Breast epithelium (tissue), 4 donors: ENCODE measurements at regions not wholly inside any gene's neighbourhood (a gene's known extent, or its start where the extent isn't known, plus 50 kb on each side); places are given as distances from the start of the nearest gene placed in this dataset.

Experiments
- DNase-seq, 2 donors: peaks; one replicate each; pipeline ENCODE4 v3.0.0-alpha.2; 2019; ENCODE audit warnings: low spot score in 2 of 2
- H3K27ac ChIP-seq, 2 donors: fragments of 200-600 bp; sonication (generic) in 1 of 2; one replicate each; pipeline ENCODE4 v1.5.1; 2016 to 2019; ENCODE audit warnings: mild to moderate bottlenecking in 1 of 2
- H3K27me3 ChIP-seq, 2 donors: fragments of 200-600 bp; sonication (generic) in 1 of 2; one replicate each; pipeline versions ENCODE4 v1.5.1 to v1.6.0; 2017 to 2019; ENCODE audit warnings: control low read depth in 1 of 2, mild to moderate bottlenecking in 1 of 2
- H3K36me3 ChIP-seq: fragments of 200-600 bp; one replicate; pipeline ENCODE4 v1.5.1; 2019
- H3K4me1 ChIP-seq, 2 donors: fragments of 200-600 bp; sonication (generic); one replicate each; pipeline ENCODE4 v1.5.1; 2016 to 2019; ENCODE audit warnings: control low read depth in 1 of 2
- H3K4me3 ChIP-seq, 3 donors: fragments of 200-600 bp; sonication (generic); 1 replicate in 2 of 3; 2 replicates in 1 of 3; pipeline ENCODE4 v1.5.1; 2016 to 2019; ENCODE audit warnings: mild to moderate bottlenecking in 3 of 3, moderate library complexity in 2 of 3
- H3K9me3 ChIP-seq, 2 donors: fragments of 200-600 bp; sonication (generic) in 1 of 2; one replicate each; pipeline ENCODE4 v1.5.1; 2016 to 2019; ENCODE audit warnings: control low read depth in 1 of 2
- POLR2A ChIP-seq: fragments of 450-650 bp; IDR thresholded peaks from one replicate; pipeline ENCODE4 v1.6.1; 2016; ENCODE audit warnings: antibody characterized with exemption, mild to moderate bottlenecking, moderate library complexity
- POLR2AphosphoS5 ChIP-seq, 3 donors: sonication (generic); formaldehyde crosslinking; IDR thresholded peaks; one replicate each; pipeline ENCODE4 v1.6.1; 2017; ENCODE audit warnings: antibody characterized with exemption in 3 of 3
- intact Hi-C: fragments of 100-400 bp; cut with DNase I; formaldehyde crosslinking; loops from one replicate; pipeline ENCODE4 v1.15.1; 2023; ENCODE audit warnings: low total_unique reads
- TF ChIP-seq, protein P1 (sequence below), 3 donors: fragments of 450-650 bp; IDR thresholded peaks; one replicate each; pipeline ENCODE4 v1.5.1; 2016 to 2017; ENCODE audit warnings: antibody characterized with exemption in 3 of 3, mild to moderate bottlenecking in 3 of 3, moderate library complexity in 3 of 3

DNA sequence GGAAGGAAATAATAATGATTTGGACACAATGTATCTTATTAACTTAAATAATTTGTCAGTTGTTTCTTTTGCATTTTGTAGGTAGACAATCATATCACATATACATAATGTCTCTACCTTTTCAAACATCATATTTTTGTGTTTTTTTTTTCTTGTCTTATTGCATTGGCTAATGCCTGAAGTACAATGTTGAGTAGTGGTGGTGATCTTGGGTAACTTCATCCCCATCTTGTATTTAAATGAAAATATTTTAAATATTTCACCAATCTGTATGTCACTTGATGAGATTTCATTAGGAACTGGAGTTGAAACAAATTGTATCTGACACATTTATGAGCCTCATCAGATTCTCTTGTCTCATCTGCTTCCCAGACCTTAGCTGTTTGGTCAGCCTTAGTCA is 109.7 kb upstream of the LHX5 start:
- Histone ChIP-seq H3K9me3 (peaks cover 0 to 7% of the 10 kb centered on the region in 2 donors), H3K27me3 (peaks cover 0 to 51% of the 10 kb centered on the region in 2 donors), H3K4me3 (no peak overlapping the region), H3K36me3 (no peaks in the 10 kb centered on the region), H3K27ac (no peak overlapping the region), H3K4me1 (no peaks in the 10 kb centered on the region)
- intact Hi-C loops = no loop called here
- TF ChIP-seq POLR2AphosphoS5 (IDR thresholded peaks at IDR 0.05) = no peak
- TF ChIP-seq, protein P1, sequence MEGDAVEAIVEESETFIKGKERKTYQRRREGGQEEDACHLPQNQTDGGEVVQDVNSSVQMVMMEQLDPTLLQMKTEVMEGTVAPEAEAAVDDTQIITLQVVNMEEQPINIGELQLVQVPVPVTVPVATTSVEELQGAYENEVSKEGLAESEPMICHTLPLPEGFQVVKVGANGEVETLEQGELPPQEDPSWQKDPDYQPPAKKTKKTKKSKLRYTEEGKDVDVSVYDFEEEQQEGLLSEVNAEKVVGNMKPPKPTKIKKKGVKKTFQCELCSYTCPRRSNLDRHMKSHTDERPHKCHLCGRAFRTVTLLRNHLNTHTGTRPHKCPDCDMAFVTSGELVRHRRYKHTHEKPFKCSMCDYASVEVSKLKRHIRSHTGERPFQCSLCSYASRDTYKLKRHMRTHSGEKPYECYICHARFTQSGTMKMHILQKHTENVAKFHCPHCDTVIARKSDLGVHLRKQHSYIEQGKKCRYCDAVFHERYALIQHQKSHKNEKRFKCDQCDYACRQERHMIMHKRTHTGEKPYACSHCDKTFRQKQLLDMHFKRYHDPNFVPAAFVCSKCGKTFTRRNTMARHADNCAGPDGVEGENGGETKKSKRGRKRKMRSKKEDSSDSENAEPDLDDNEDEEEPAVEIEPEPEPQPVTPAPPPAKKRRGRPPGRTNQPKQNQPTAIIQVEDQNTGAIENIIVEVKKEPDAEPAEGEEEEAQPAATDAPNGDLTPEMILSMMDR (IDR thresholded peaks at IDR 0.05) = no peak
- no peak for TF ChIP-seq POLR2A
- DNase-seq = no peak

DNA sequence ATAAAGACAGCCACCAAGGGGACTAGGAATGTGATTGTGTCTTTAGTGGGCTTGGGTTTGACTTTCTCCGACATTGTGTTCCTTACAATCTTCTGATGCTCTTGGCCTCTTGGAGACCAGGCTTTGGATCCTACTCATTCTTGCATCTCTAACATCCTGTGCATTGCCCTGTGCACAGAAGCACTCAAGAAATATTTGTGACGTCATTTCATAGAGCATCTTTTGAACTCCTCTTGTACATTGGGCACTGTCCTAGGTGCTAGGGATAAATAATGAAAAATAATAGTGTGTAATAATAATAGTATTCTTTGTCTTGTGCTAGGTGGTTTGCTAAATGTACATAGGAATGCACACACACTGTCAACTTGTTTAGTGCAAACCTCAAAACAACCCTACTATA is 108.8 kb upstream of the LHX5 start:
- Histone ChIP-seq H3K4me1 (no peaks in the 10 kb centered on the region), H3K4me3 (no peak overlapping the region), H3K27ac (no peak overlapping the region), H3K9me3 (peaks cover 0 to 7% of the 10 kb centered on the region in 2 donors), H3K27me3 (peaks cover 0 to 60% of the 10 kb centered on the region in 2 donors), H3K36me3 (no peaks in the 10 kb centered on the region)
- DNase-seq = no peak
- intact Hi-C loops = no loop called here
- no peak for TF ChIP-seq POLR2A
- TF ChIP-seq POLR2AphosphoS5 (IDR thresholded peaks at IDR 0.05) = no peak
- TF ChIP-seq, protein P1 (IDR thresholded peaks at IDR 0.05) = no peak

DNA sequence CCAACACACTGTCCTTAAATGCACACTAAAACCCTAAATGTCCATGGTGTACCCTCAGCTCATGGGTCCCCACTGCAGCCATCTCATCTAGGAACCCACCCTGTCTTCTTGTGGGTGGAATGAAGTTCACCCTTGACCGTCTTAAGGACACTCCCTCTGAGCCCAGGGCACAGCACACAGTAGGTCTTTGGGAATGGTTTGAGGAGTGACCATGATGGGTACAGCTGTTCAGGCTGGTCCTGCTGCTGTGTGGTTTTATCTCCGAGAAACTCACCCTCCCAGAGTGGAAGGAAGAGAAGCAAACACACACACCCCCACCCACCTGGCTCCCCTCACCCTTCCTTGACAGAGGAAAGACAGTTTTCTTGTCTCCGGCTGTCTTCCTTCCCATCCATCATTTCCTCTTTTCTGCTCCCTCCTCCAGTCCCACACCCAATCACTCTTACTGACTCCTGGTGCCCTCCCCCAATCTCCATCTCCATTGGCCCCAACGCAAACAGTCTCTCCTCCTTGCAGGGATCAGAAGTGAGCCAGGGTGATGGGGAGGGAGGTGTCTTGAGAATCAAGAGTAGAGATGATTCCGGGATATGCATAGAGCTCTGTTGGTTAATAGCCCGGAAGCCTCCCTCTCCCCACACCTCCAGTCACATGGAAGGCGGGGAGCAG is 105.9 kb upstream of the LHX5 start:
- intact Hi-C loops = no loop called here
- DNase-seq = no peak
- Histone ChIP-seq H3K4me3 (no peak overlapping the region), H3K27ac (no peak overlapping the region), H3K27me3 (peaks cover 0 to 71% of the 10 kb centered on the region in 2 donors), H3K4me1 (no peaks in the 10 kb centered on the region), H3K36me3 (no peaks in the 10 kb centered on the region), H3K9me3 (peaks cover 0 to 7% of the 10 kb centered on the region in 2 donors)
- no peak for TF ChIP-seq POLR2AphosphoS5 (IDR thresholded peaks at IDR 0.05)
- TF ChIP-seq, protein P1 (IDR thresholded peaks at IDR 0.05) = no peak

DNA sequence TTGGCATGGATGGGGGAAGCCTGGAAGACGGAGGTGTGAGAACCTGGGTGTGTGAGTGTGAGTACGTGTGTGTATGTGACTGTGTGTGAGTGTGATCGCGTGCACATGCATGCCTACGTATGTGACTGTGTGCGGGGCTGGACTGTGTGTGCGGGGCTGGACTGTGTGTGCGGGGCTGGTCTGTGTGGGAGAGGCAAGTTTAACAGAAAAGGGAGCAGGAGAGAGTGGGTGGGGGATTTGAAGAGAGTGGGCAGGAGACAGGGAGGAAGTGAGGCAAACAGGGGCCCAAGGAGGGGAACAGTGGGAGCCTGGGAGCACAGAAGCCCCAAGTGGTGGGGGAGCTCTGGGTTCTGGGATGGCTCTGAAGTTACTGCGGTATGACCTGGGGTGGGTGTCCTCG is 103.7 kb upstream of the LHX5 start:
- Histone ChIP-seq H3K27me3 (peaks cover 0 to 65% of the 10 kb centered on the region in 2 donors), H3K4me3 (no peak overlapping the region), H3K4me1 (no peaks in the 10 kb centered on the region), H3K27ac (no peak overlapping the region), H3K36me3 (no peaks in the 10 kb centered on the region), H3K9me3 (no peaks in the 10 kb centered on the region)
- TF ChIP-seq POLR2A (no peak), POLR2AphosphoS5 (IDR thresholded peaks at IDR 0.05) (no peak)
- TF ChIP-seq, protein P1 (IDR thresholded peaks at IDR 0.05) = no peak
- intact Hi-C loops = no loop called here
- DNase-seq = no peak

GRCh38 chr12:113573148-113573547 is 101.5 kb upstream of the LHX5 start:
- DNase-seq = no peak
- Histone ChIP-seq H3K4me3 (no peak overlapping the region), H3K27me3 (peaks cover 0 to 53% of the 10 kb centered on the region in 2 donors), H3K9me3 (no peaks in the 10 kb centered on the region), H3K27ac (no peak overlapping the region), H3K36me3 (no peaks in the 10 kb centered on the region), H3K4me1 (no peaks in the 10 kb centered on the region)
- intact Hi-C loops = no loop called here
- TF ChIP-seq POLR2A = no peak
- TF ChIP-seq POLR2AphosphoS5 (IDR thresholded peaks at IDR 0.05) = no peak
- TF ChIP-seq, protein P1 (IDR thresholded peaks at IDR 0.05) = no peak
